GM12878 (cell line): ENCODE measurements at regions not wholly inside any gene's neighbourhood (a gene's known extent, or its start where the extent isn't known, plus 50 kb on each side); places are given as distances from the start of the nearest gene placed in this dataset.

Experiments used
- ATAC-seq: fragments of 200-7000 bp; cut with Tn5 transposase; 3 replicates; pipeline ENCODE4 v1.9.1; 2020; ENCODE audit warnings: mild to moderate bottlenecking, moderate library complexity
- BruUV-seq: library from RNA; stranded (reverse); fragments of 400-500 nt; replicated peaks from 2 replicates; lab custom pipeline; 2021; lab: Mats Ljungman, UMichigan
- CTCF ChIA-PET: fragments of 300-600 bp; sonication (Branson Sonifier 250); formaldehyde crosslinking; extraction: SDS; loops from one replicate; lab custom pipeline; 2021; ENCODE audit warnings: inconsistent platforms; lab: Yijun Ruan, JAX
- POLR2A ChIA-PET: fragments of 350-600 bp; formaldehyde crosslinking; extraction: SDS; loops from one replicate; lab custom pipeline; 2021; ENCODE audit warnings: inconsistent platforms; lab: Charles Lee
- RAD21 ChIA-PET: fragments of 300-600 bp; sonication (Branson Sonifier 250); formaldehyde crosslinking; loops from one replicate; lab custom pipeline; 2023; ENCODE audit warnings: antibody characterized with exemption; ENCODE audit not compliant: unreplicated experiment; lab: Charles Lee
- SMC1A ChIA-PET: fragments of 300-600 bp; sonication (Branson Sonifier 250); formaldehyde crosslinking; loops from one replicate; lab custom pipeline; 2023; ENCODE audit not compliant: unreplicated experiment, uncharacterized antibody; lab: Charles Lee
- DNase-seq: peaks from one replicate; pipeline ENCODE4 v3.0.0-alpha.2; 2011; ENCODE audit warnings: low read depth, low spot score
- FAIRE-seq: peaks from 3 replicates; lab custom pipeline; 2011; peaks lifted over from hg19 to GRCh38; lab: Jason Lieb, UNC
- H2AFZ ChIP-seq: 2 replicates; pipeline ENCODE4 v1.6.0; 2011; ENCODE audit warnings: low read depth, low read length, control low read depth; ENCODE audit not compliant: control insufficient read depth
- H3K27ac ChIP-seq: 2 replicates; pipeline ENCODE4 v1.5.1; 2011; ENCODE audit warnings: control low read depth; ENCODE audit not compliant: control insufficient read depth, insufficient read depth
- H3K27me3 ChIP-seq, 2 experiments: replicated peaks in 1 of 2; 2 replicates each; pipeline versions ENCODE4 v1.6.0 to v1.6.1; 2011; ENCODE audit warnings: low read length in 1 of 2; ENCODE audit not compliant: control insufficient read depth in 2 of 2, insufficient read depth in 2 of 2
- H3K36me3 ChIP-seq, 2 experiments: 2 replicates each; pipeline ENCODE4 v1.5.1; 2011; ENCODE audit warnings: low read length in 1 of 2; ENCODE audit not compliant: control insufficient read depth in 2 of 2, insufficient read depth in 2 of 2
- H3K4me1 ChIP-seq: 2 replicates; pipeline ENCODE4 v1.6.1; 2011; ENCODE audit warnings: mild to moderate bottlenecking, low read length, moderate library complexity, mixed read lengths; ENCODE audit not compliant: control insufficient read depth, insufficient read depth
- H3K4me2 ChIP-seq: 2 replicates; pipeline ENCODE4 v1.6.0; 2011; ENCODE audit warnings: control low read depth; ENCODE audit not compliant: control insufficient read depth, insufficient read depth
- H3K4me3 ChIP-seq: fragments of 200-600 bp; sonication (generic); 2 replicates; pipeline ENCODE4 v1.5.1; 2016
- H3K79me2 ChIP-seq: 2 replicates; pipeline ENCODE4 v1.6.0; 2011; ENCODE audit warnings: low read length; ENCODE audit not compliant: control insufficient read depth, insufficient read depth
- H3K9ac ChIP-seq: 2 replicates; pipeline ENCODE4 v1.8.0; 2011; ENCODE audit warnings: low read length, control low read depth, mixed read lengths; ENCODE audit not compliant: control insufficient read depth, insufficient read depth
- H3K9me3 ChIP-seq: replicated peaks from 3 replicates; pipeline ENCODE4 v1.5.1; 2011; ENCODE audit warnings: mild to moderate bottlenecking, low read length; ENCODE audit not compliant: control insufficient read depth, insufficient read depth
- H4K20me1 ChIP-seq: 2 replicates; pipeline ENCODE4 v1.6.0; 2011; ENCODE audit not compliant: control insufficient read depth, insufficient read depth
- CEBPB ChIP-seq, 2 experiments: fragments of 150-350 bp in 1 of 2; IDR thresholded peaks; 2 replicates each; pipeline ENCODE4 v1.6.1; 2012 to 2014; ENCODE audit warnings: low read depth in 2 of 2, low read length in 2 of 2, borderline replicate concordance in 1 of 2, inconsistent platforms in 1 of 2
- EED ChIP-seq: sonication (generic); IDR thresholded peaks from 2 replicates; pipeline ENCODE4 v1.6.1; 2016; ENCODE audit warnings: antibody characterized with exemption, low read depth
- JUNB ChIP-seq: IDR thresholded peaks from 2 replicates; pipeline ENCODE4 v1.6.1; 2016; ENCODE audit warnings: antibody characterized with exemption, mild to moderate bottlenecking
- POU2F2 ChIP-seq: IDR thresholded peaks from 3 replicates; pipeline ENCODE4 v1.6.1; 2011; ENCODE audit warnings: low read depth, mild to moderate bottlenecking, low read length, borderline replicate concordance
- SMARCA5 ChIP-seq: fragments of 450-650 bp; IDR thresholded peaks from 2 replicates; pipeline ENCODE4 v1.6.1; 2017; ENCODE audit warnings: mild to moderate bottlenecking
- SPI1 ChIP-seq: IDR thresholded peaks from 2 replicates; pipeline ENCODE4 v1.6.1; 2011; ENCODE audit warnings: low read depth, mild to moderate bottlenecking, low read length, moderate library complexity, borderline replicate concordance; ENCODE audit not compliant: insufficient read depth
- ZNF24 ChIP-seq: fragments of 450-650 bp; IDR thresholded peaks from 2 replicates; pipeline ENCODE4 v1.6.1; 2017; ENCODE audit warnings: antibody characterized with exemption, mild to moderate bottlenecking
- WGBS: methylation state at CpG from one replicate; pipeline ENCODE4 v1.1.6; 2016; ENCODE audit warnings: low lambda C conversion rate; ENCODE audit not compliant: insufficient replicate concordance, insufficient coverage; ENCODE audit errors: missing lambda C conversion rate; 5-methylcytosine and 5-hydroxymethylcytosine counted together
- in situ Hi-C: fragments of 300-500 bp; cut with MboI; formaldehyde crosslinking; loops from 9 replicates; pipeline ENCODE4 v1.14.3; 2018; ENCODE audit warnings: mixed read lengths
- intact Hi-C: fragments of 100-400 bp; cut with micrococcal nuclease; formaldehyde crosslinking; loops from one replicate; pipeline ENCODE4 v1.14.2; 2022; ENCODE audit not compliant: unreplicated experiment
- TF ChIP-seq, protein P1 (sequence below): fragments of 450-650 bp; formaldehyde crosslinking; IDR thresholded peaks from 2 replicates; pipeline ENCODE4 v1.4.0; 2022; ENCODE audit warnings: mild to moderate bottlenecking, moderate library complexity
- TF ChIP-seq, protein P2 (sequence below): IDR thresholded peaks from 2 replicates; pipeline ENCODE4 v1.6.1; 2011; ENCODE audit warnings: borderline replicate concordance, low read depth, mild to moderate bottlenecking, moderate library complexity, low read length; ENCODE audit not compliant: insufficient read depth, poor library complexity, severe bottlenecking
- TF ChIP-seq, protein P3 (sequence below): fragments of 450-650 bp; IDR thresholded peaks from 2 replicates; pipeline ENCODE4 v1.6.1; 2018; ENCODE audit warnings: borderline replicate concordance, mild to moderate bottlenecking; ENCODE audit not compliant: partially characterized antibody

DNA sequence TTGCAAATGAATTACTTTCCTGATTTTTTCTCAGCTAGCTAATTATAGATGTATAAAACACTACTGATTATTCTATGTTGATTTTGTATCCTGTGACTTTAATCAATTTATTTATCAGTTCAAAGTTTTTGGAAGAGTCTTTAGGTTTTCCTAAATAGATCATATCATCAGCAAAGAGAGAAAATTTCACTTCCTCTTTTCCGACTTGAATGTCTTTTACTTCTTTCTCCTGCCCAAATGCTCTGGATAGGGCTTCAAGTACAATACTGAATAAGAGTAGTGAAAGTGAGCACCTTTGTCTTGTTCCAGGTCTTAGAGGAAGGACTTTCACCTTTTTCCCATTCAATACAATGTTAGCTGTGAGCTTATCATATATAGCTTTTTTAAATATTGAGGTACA, 417.9 kb downstream of the PDGFC start:
- no peak for DNase-seq
- no peaks in the 10 kb centered on the region for H3K27me3 ChIP-seq
- H3K9ac ChIP-seq: no peak overlapping the region
- H4K20me1 ChIP-seq: no peaks in the 10 kb centered on the region
- ChIA-PET SMC1A (no interaction called here), POLR2A (no interaction called here), RAD21 (no interaction called here), CTCF (interaction anchor here (0.6 to 1.3 kb wide), 2 partner anchors 22 to 317 kb away, joined by 3 to 4 read pairs; no protein-coding TSS in a partner anchor)
- H3K9me3 ChIP-seq: no peaks in the 10 kb centered on the region
- no peaks in the 10 kb centered on the region for H3K79me2 ChIP-seq
- H3K4me3 ChIP-seq: no peak overlapping the region
- TF ChIP-seq SPI1: peak; percentile 77
- TF ChIP-seq CEBPB (IDR thresholded peaks at IDR 0.05; ENCODE audit: borderline replicate concordance in 1 of 2, low read depth in 2 of 2, low read length in 2 of 2): no peak
- TF ChIP-seq, protein P1, sequence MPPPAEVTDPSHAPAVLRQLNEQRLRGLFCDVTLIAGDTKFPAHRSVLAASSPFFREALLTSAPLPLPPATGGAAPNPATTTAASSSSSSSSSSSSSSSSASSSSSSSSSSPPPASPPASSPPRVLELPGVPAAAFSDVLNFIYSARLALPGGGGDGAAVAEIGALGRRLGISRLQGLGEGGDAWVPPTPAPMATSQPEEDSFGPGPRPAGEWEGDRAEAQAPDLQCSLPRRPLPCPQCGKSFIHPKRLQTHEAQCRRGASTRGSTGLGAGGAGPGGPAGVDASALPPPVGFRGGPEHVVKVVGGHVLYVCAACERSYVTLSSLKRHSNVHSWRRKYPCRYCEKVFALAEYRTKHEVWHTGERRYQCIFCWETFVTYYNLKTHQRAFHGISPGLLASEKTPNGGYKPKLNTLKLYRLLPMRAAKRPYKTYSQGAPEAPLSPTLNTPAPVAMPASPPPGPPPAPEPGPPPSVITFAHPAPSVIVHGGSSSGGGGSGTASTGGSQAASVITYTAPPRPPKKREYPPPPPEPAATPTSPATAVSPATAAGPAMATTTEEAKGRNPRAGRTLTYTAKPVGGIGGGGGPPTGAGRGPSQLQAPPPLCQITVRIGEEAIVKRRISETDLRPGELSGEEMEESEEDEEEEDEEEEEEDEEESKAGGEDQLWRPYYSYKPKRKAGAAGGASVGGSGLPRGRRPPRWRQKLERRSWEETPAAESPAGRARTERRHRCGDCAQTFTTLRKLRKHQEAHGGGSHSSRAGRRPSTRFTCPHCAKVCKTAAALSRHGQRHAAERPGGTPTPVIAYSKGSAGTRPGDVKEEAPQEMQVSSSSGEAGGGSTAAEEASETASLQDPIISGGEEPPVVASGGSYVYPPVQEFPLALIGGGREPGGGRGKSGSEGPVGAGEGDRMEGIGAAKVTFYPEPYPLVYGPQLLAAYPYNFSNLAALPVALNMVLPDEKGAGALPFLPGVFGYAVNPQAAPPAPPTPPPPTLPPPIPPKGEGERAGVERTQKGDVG (CRISPR knock-in tag): no peak
- intact Hi-C loops: no loop called here
- no peak overlapping the region for H2AFZ ChIP-seq
- BruUV-seq: no TSS peak
- H3K4me2 ChIP-seq: no peak overlapping the region
- no peak for FAIRE-seq
- in situ Hi-C loops: no loop called here
- H3K27ac ChIP-seq: no peak overlapping the region
- no peaks in the 10 kb centered on the region for H3K36me3 ChIP-seq
- ATAC-seq: no peak
- WGBS: 60% methylated on average over 1 of the region's 1 CpG
- no peaks in the 10 kb centered on the region for H3K4me1 ChIP-seq

DNA sequence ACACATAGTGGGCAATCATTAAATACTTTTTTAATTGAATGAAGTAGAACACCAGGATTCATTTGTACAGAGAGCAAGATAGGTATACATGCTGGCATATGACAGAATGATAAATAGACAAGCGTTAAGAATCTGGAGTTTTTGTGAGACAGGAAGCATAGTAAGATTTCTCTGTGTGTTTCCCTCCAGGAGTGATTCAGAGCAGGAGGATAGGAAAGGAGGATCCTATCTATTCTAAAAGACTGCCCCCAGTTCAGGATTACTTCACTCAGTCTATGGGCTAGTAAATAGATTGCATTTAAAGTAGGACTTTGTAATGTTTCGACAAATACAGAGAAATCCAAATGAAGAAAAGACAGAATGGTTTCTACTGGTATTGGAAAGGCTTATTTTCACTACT, 423.7 kb downstream of the PDGFC start:
- no peaks in the 10 kb centered on the region for H3K36me3 ChIP-seq
- H3K27me3 ChIP-seq: no peaks in the 10 kb centered on the region
- no peaks in the 10 kb centered on the region for H4K20me1 ChIP-seq
- ChIA-PET RAD21 (no interaction called here), CTCF (no interaction called here), SMC1A (no interaction called here), POLR2A (no interaction called here)
- no peak for ATAC-seq
- DNase-seq: no peak
- no peak for FAIRE-seq
- H3K9me3 ChIP-seq: no peaks in the 10 kb centered on the region
- WGBS: 15% methylated on average over 2 of the region's 2 CpGs
- BruUV-seq: no TSS peak
- H3K9ac ChIP-seq: no peak overlapping the region
- H3K4me2 ChIP-seq: no peak overlapping the region
- in situ Hi-C loops (no loop called here), intact Hi-C loops (no loop called here)
- H3K27ac ChIP-seq: no peak overlapping the region
- H3K4me1 ChIP-seq: no peaks in the 10 kb centered on the region
- H2AFZ ChIP-seq: no peak overlapping the region
- no peaks in the 10 kb centered on the region for H3K79me2 ChIP-seq
- H3K4me3 ChIP-seq: no peak overlapping the region
- TF ChIP-seq ZNF24: no peak
- TF ChIP-seq, protein P2, sequence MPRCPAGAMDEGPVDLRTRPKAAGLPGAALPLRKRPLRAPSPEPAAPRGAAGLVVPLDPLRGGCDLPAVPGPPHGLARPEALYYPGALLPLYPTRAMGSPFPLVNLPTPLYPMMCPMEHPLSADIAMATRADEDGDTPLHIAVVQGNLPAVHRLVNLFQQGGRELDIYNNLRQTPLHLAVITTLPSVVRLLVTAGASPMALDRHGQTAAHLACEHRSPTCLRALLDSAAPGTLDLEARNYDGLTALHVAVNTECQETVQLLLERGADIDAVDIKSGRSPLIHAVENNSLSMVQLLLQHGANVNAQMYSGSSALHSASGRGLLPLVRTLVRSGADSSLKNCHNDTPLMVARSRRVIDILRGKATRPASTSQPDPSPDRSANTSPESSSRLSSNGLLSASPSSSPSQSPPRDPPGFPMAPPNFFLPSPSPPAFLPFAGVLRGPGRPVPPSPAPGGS: no peak
- TF ChIP-seq POU2F2: no peak
- TF ChIP-seq, protein P3, sequence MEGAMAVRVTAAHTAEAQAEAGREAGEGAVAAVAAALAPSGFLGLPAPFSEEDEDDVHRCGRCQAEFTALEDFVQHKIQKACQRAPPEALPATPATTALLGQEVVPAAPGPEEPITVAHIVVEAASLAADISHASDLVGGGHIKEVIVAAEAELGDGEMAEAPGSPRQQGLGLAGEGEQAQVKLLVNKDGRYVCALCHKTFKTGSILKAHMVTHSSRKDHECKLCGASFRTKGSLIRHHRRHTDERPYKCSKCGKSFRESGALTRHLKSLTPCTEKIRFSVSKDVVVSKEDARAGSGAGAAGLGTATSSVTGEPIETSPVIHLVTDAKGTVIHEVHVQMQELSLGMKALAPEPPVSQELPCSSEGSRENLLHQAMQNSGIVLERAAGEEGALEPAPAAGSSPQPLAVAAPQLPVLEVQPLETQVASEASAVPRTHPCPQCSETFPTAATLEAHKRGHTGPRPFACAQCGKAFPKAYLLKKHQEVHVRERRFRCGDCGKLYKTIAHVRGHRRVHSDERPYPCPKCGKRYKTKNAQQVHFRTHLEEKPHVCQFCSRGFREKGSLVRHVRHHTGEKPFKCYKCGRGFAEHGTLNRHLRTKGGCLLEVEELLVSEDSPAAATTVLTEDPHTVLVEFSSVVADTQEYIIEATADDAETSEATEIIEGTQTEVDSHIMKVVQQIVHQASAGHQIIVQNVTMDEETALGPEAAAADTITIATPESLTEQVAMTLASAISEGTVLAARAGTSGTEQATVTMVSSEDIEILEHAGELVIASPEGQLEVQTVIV: no peak
- no peak for TF ChIP-seq EED
- TF ChIP-seq SMARCA5: no peak
- no peak for TF ChIP-seq JUNB
